Gastroesophageal sphincter (tissue), 3 donors: ENCODE measurements at regions not wholly inside any gene's neighbourhood (a gene's known extent, or its start where the extent isn't known, plus 50 kb on each side); places are given as distances from the start of the nearest gene placed in this dataset.

Experiments used
- POLR2A ChIP-seq, 2 donors: fragments of 450-650 bp; IDR thresholded peaks; one replicate each; pipeline ENCODE4 v1.6.1; 2017; ENCODE audit warnings: antibody characterized with exemption in 2 of 2, mild to moderate bottlenecking in 2 of 2, moderate library complexity in 1 of 2
- POLR2AphosphoS5 ChIP-seq: sonication (generic); formaldehyde crosslinking; IDR thresholded peaks from one replicate; pipeline ENCODE4 v1.6.1; 2017; ENCODE audit warnings: antibody characterized with exemption
- TF ChIP-seq, protein P1 (sequence below), 4 experiments: fragments of 200-600 bp in 2 of 4; fragments of 450-650 bp in 2 of 4; sonication (generic) in 1 of 4; IDR thresholded peaks; one replicate each; pipeline ENCODE4 v1.5.1; 2017 to 2019; ENCODE audit warnings: antibody characterized with exemption in 4 of 4, mild to moderate bottlenecking in 2 of 4, moderate library complexity in 2 of 4

DNA sequence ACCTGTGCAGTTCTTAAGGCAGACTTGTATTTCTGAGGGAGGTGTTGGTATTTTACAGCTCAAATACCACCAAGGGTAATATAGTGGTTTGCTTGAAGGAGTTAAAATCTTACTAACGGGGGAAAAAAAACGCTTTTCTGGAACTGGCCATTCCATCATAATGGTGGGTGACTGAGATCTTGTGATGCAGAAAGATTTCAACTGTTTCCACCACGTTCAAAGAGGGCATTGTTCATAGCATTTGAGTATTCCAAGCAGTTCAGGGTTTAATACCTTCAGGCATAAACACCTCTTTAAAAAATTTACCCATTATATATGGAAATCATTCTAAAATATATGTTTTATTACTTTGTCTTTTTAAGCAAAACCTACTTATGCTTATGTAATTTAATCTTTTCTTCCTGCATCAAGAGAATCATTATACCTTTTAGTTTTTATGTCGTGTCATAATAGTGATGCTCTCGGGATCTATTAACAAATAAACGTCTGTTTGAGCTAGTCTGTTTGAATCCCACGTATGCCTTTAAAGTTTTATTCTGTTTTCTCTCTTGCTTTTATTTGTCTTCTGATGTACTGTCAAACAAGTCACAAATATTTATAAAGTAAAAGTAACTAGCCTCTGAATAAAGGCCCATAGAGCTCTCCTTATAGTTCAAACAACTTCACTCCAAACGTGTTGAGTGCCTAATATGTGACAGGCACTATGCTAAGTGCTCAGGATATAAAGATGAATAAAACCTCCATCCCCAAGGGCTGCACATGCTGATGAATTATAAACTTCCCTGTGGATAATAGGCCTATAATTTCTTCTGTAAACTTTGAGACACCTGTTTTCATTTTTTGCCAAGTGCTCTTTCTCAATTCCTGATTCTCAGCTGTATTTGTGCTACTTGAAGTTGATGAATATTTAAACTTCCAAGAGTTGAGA is 298.8 kb upstream of the FERMT1 start:
- TF ChIP-seq, protein P1, sequence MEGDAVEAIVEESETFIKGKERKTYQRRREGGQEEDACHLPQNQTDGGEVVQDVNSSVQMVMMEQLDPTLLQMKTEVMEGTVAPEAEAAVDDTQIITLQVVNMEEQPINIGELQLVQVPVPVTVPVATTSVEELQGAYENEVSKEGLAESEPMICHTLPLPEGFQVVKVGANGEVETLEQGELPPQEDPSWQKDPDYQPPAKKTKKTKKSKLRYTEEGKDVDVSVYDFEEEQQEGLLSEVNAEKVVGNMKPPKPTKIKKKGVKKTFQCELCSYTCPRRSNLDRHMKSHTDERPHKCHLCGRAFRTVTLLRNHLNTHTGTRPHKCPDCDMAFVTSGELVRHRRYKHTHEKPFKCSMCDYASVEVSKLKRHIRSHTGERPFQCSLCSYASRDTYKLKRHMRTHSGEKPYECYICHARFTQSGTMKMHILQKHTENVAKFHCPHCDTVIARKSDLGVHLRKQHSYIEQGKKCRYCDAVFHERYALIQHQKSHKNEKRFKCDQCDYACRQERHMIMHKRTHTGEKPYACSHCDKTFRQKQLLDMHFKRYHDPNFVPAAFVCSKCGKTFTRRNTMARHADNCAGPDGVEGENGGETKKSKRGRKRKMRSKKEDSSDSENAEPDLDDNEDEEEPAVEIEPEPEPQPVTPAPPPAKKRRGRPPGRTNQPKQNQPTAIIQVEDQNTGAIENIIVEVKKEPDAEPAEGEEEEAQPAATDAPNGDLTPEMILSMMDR (IDR thresholded peaks at IDR 0.05), result no peak
- no peak for TF ChIP-seq POLR2A (IDR thresholded peaks at IDR 0.05)
- TF ChIP-seq POLR2AphosphoS5, result no peak
